NCI-H82 (cell line): ENCODE measurements at regions not wholly inside any gene's neighbourhood (a gene's known extent, or its start where the extent isn't known, plus 50 kb on each side); places are given as distances from the start of the nearest gene placed in this dataset.
"Not testable (repeated sequence)": the region's sequence is repeated elsewhere in the genome, so short reads cannot be mapped to it uniquely, and the experiment has no call there.

Source experiments
- DNase-seq: peaks from one replicate; lab custom pipeline; 2025; lab: John Stamatoyannopoulos, UW

DNA sequence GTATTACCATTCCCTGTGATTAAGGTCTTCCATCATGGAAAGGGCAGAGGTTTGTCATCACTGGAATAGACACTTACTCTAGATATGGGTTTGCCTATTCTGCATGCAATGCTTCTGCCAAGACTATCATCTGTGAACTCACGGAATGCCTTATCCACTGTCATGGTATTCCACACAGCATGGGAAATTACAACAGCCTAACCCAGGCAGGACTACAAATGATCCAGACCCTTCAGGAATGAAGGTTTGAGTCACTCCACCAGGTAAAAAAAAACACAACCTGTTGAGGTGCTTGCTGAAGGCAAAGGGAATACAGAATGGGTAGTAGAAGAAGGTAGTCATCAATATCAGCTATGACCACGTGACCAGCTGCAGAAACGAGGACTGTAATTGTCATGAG, 89.0 kb upstream of the RANBP6 start:
- not testable (repeated sequence) for DNase-seq

DNA sequence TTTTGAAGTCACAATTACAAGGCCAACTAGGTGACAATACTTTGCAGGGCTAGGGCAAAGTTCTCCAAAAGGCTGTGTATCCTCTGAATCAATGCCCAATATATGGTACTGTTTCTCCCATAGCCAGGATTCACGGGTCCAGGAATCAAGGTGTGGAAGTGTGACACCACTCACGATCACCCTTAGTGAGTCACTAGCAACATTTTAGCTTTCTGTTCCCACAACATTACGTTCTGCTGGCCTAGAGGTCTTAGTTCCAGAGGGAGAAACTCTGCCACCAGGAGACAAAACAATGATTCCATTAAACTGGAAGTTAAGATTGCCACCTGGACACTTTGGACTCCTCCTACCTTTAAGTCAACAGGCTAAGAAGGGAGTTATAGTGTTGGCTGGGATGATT, 88.5 kb upstream of the RANBP6 start:
- not testable (repeated sequence) for DNase-seq

DNA sequence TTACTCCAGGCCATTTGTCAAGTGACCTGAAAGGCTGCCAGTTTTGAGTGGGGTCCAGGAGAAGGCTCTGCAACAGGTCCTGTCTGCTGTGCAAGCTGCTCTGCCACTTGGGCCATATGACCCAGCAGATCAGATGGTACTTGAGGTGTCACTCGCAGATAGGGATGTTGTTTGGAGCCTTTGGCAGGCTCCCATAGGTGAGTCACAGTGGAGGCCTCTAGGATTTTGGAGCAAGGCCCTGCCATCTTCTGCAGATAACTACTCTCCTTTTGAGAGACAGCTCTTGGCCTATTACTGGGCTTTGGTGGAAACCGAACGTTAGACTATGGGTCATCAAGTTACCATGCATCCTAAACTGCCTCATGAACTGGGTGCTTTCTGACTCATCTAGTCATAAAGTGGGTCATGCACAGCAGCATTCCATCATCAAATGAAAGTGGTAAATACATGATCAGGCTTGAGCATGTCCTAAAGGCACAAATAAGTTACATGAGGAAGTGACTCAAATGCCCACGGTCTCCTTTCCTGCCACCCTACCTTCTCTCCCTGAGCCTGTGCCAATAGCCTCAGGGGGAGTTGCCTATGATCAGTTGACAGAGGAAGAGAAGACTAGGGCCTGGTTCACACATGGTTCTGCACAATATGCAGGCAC, 87.0 kb upstream of the RANBP6 start:
- DNase-seq = not testable (repeated sequence)

DNA sequence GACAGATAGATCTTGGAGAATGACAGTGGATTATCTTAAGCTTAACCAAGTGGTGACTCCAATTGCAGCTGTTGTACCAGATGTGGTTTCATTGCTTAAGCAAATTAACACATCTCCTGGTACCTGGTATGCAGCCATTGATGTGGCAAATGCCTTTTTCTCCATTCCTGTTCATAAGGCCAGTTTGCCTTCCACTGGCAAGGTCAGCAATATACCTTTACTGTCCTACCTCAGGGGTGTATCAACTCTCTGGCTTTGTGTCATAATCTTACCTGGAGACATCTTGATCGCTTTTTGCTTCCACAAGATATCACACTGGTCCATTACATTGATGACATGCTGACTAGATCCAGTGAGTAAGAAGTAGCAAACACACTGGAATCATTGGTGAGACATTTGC, 86.3 kb upstream of the RANBP6 start:
- not testable (repeated sequence) for DNase-seq

DNA sequence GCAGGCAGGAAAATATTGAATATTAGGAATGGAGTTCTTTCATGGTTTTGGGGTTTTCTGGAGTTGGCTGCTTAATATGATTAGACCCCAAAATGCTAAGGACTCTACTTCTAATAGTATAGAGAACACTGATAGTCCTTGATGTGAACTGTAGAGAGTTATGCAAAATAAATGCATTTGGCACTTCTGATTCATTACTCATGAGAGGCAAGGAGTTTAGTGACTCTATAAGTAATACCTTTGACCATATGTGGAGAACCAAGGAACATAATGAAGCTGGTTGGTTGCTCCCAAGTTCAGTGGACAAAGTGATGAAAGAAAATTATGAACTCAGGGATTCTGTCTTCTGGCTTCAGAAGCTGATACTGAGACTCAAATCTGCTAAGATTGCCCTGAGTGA, 83.9 kb upstream of the RANBP6 start:
- DNase-seq = not testable (repeated sequence)

DNA sequence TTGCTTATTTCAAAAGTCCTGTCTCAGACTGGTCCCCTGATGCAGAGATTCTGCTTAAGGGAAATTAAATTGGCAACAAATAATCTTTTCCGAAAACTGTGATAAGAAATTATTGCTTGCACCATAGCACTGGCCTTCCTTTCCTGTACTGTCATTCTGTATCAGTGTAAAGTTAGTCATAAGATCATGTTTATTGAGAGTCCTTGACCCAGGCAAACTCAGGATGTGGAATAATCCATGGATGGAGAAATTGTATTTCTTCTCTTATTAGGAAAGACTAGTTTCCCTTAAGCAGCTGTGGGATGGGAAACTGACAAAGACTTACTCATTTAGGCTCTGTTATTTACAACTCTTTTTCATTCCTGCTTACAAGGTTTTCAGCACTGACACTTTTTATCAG, 83.0 kb upstream of the RANBP6 start:
- no peak for DNase-seq

DNA sequence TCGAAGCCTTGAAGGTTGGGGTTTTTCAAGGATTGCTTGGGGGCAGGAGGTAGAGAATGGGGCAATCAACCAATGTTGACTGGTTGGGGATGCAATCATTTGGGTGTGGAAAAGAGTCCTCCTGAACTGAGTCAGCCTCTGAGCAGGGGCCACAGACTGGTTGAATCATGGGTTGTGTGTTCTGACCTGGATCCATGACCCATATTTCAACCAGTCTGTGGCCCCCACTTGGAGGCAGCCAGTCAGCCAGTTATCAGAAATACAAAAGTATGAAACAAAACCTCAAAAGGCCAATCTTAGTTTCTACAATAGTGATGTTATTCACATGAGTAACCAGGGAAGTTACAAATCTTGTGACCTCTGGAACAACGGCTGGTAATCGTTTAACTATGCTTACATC, 81.4 kb upstream of the RANBP6 start:
- DNase-seq = no peak

DNA sequence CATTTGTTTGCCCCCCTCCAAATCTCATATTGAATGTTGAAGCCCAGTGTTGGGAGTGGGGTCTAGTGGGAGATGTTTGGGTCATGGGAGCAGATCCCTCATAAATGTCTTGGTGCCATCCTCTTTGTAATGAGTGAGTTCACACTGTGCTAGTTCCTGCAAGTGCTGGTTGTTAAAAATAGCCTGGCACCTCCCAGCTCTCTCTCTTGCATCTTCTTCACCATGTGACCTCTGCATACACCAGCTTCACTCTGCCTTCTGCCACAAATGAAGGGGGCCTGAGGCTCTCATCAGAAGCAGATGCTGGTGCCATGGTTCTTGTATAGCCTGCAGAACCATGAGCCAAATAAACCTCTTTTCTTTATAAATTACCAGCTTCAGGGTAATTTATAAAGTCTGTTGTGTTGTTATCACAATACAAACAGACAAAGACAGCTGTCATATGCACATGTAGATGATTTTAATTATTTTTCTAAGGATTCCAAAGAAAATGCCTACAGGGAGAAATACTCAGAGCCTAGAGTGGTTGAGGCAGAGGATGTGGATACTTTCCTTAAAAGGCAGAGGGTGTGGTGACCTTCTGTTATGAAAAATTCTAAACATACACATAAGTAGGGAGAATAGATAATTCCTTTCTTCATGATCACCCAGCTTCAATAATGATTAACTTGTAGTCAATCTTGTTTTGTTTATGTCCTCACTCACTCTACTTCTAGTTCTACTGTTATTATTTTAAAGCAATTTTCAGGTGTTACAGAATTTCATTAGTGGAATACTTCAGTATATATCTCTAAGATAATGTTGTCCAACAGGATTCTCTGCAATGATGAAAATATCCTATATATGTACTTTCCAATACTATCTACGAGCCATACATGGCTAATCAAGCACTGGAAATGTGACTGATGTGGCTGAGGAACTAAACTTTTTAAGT, 75.1 kb upstream of the RANBP6 start:
- no peak for DNase-seq

DNA sequence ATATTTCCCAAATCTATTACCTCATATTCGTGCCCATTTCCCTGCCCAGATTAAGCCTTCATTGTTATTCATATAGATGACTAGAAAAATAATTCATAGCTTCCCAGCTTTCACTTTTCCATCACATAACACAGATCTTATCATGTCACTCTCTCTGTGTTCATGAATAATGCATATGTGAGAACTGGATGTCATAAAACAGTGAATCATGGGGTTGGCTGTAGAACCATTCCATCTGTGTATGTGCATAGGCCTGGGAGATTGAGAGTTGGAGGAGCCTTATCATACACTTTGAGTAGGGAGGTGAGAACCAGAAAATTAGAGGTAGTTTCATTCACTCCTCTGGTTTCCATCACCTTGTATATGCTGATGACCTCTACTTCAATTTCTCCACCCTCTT, 73.9 kb upstream of the RANBP6 start:
- DNase-seq = no peak

DNA sequence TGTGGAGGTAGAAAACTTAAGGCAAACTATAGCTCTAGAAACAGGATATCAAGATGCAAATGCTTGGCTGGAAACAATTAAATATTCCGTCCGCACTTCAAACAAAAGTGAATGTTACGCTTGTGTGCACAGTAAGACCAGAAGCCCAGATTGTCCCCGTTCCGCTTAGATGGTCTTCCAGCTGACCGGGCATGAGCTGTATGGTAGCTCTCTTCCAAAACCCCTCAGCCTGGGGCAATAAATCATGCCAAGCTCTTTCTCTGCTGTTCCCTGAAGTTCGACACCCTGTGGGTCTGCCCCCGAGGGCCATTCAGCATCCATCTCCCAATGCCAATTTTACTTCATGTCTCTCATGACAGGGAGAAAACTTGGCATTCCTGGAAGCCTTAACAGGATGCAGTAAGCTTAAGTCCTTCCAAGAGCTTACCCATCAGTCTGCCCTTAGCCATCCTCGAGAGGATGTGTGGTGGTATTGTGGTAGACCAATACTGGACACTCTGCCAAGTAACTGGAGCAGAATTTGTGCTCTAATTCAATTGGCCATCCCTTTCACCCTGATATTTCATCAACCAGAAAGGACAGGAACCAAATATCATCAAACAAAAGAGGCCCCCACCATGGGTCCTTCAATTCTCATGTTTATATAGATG, 70.7 kb upstream of the RANBP6 start:
- DNase-seq = no peak

DNA sequence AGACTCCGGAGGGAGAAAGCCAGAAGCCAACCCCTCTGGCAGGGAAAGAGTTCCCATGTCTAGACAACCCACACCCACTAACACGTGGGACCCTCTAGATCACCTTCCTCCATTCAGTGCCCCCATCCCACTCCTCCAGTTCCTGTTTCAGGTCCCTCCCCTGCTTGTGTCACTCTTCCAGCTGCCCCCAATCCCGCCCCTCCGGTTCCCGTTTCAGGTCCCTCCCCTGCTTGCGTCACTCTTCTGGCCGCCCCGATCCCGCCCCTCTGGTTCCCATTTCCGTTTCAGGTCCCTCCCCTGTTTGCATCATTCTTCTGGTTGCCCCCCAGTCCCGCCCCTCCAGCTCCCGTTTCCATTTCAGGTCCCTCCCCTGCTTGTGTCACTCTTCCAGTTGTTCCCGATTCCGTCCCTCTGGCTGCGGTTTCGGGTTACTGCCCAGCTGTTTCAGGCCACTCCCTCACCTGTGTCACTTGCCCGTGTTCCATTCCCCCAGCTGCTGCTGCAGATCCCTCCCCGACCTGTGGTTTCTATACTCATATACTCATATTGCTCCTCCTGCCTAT, 64.8 kb upstream of the RANBP6 start:
- peak; percentile 78 for DNase-seq

DNA sequence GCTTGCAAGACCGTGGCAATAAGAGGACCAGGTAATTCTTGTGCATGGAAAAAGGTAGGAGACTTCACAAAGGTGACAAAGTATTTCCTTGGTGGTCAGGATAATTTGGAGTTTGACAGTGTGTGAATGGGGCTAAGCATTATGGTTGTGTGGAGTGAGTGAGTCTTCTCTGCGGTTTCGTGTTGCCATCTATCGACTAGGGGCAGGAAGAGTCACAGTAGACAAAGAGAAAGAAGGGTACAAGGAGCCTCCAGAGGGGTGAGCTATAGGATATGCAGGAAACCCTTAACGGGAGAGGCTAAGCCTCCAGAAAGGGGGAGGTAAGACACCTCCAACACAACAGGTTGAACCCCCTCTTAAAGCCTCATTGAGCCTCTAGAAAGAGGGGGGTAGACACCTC, 64.0 kb upstream of the RANBP6 start:
- no peak for DNase-seq

DNA sequence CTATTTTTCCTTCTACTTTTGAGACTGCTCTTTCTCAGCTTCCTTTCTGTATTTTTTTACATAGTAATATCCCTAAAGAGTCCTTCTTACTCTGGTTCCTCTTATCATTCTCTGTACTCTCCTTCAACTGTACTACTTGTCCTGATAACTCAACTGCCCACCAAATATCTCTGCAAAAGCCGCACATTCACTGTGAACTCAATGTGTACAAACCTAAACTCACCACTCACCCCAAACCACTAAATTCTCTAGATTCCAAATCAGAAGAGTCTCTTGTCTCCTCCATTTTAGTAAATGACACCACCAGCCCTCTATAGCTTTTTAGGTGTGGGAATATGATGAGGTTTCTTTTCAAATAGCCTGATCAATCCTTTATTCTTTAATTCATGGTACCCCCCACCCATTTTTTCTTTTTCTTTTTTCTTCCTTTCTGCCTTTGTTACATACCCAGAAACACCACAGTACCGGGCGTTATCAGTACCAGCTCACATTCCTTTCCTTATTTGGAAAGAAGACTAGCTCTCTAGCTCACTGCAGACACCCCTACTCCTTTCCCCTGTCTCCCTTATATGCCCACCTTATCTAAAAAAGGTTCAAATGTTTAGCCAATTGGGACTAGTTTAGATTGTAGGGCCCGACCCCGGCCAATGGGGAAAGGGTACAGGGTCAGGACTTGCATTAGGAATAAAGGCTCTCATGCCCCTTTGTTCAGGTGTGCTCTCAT, 63.1 kb upstream of the RANBP6 start:
- no peak for DNase-seq

DNA sequence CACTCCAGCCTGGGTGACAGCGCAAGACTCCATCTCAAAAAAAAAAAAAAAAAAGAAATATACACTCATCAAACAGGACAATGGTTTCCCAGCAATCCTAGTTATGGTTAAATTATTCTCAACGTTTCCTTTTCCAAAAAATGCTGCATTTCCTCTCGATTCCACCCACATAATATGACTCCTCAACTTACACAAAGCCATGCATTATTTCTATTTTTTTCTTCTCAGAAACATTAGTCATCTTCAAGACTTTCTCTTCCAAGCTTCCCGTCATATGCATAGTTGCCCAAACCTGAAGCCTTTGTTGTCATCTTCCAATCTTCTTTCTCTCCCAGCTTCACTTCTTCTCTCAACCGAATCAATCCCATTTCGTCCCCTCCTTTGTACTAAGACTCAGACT, 61.4 kb upstream of the RANBP6 start:
- DNase-seq = no peak

DNA sequence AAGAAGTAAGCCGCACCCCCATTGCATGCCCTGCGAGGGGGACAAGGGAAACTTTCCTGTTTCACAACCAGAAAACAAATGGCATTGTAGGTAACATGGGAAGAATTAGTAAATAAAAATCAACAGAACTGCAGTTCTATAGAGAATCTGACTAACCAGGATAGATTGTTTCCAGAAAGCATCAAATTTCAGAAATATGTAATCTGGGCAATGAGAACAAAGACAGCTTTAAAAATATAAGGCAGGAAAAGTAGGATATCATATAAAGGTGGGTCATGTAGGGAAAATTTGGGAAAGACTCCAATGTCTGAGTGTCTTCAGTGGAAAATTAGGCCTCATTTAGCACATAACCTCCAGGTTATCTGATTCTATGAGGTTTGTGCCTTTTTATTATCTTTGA, 58.3 kb upstream of the RANBP6 start:
- no peak for DNase-seq

DNA sequence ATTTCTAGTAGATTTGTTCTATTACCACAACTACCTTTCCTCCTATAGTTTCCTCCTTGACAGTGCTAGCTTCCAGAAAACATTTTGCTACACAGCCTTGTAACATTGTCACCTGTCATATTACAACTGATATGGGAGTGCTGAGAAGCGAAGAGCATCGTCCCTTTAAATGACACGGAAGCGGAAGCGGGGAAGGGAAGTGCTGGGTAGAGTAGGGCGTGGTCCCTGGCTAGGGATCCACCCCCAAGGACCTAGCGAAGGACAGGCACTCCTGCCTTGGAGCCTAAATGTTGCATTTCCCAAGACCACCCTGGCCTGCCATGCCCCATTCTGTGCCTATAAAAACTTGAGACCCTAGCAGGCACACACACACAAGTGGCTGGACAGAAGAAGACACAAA, 57.4 kb upstream of the RANBP6 start:
- no peak for DNase-seq

DNA sequence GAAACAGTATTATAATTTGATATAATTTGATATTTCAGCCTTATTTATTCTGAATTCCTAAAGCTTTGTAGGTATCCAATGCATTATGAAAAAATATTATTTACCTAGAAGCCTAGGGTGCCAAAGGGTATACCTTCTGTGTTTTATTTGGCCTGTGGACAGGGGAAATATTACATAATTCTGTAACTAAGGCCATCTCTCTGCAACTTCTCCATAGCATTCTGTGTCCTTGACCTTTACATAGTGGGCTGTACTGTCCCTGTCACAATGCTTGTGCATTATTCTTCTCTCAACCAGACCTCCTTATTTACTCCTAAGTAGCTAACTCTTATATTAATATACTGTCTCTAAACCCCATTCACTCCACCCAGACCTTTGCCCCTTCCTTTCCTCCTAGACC, 57.0 kb upstream of the RANBP6 start:
- DNase-seq = no peak

DNA sequence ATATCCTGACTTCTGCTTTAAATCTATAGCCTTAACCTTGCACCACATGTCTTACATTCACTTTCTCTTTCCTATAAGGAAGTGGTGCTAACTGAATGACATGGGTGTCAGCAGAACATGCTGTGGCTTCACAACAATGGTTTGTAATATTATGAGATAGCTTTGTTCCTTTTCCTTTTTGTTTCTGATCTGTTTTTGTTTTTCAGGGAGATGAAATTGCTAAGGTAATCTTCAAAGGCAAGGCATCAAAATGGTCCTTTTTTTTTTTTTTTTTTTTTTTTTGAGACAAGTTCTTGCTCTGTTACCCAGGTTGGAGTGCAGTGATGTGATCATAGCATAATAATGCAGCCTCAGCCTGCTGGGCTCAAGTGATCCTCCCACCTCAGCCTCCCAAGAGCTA, 53.6 kb upstream of the RANBP6 start:
- no peak for DNase-seq

DNA sequence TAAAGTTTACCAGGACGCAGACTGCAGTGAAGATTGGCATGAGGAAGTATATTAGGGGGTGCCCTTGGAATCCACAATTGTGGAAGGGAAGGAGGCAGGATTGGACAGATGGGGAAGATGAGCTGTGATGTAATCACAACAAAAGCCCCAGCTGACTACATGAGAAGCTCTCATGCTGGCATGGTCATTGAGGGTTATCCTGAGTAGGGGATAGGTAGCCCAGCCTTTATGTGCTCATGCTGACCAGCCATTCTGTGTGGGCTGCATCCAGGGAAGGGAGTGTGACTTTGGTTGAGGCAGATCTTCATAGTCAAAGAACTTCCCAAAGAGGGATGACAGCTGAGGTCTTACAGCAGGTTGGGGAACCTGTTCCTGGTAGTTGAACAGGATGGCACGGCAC, 52.0 kb upstream of the RANBP6 start:
- DNase-seq = no peak
